ENCODE measurements at regions not wholly inside any gene's neighbourhood (a gene's known extent, or its start where the extent isn't known, plus 50 kb on each side); places are given as distances from the start of the nearest gene placed in this dataset.
A peak's percentile ranks its signal among the peaks of the same experiment; 100 is the strongest.

DNA sequence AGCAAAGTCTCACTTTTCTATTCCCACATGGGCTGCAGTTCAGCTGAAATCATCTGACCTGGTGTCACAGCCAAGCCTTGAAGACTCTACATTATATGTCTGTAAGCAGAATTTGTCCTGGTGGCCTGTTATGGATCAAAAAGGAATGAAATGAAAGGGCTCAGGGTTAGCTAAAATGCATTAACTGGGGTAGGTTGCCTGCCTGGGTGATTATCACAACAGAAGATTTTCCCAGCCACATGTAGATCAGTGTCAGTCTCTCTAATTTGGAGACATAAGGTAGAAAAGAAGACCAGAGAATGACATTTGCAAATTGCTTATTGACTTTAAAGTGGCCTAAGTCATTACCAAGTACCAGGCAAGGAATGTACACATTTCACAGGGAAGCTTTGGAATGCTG lies 289.0 kb downstream of the CAAP1 start (continued):
- TF ChIP-seq GRHL2 (CRISPR knock-in tag; IDR thresholded peaks at IDR 0.05; ENCODE audit: insufficient replicate concordance, severe bottlenecking) (no peak), TEAD1 (CRISPR knock-in tag; IDR thresholded peaks at IDR 0.05) (no peak), JUN (CRISPR knock-in tag; IDR thresholded peaks at IDR 0.05) (no peak), HMGA2 (CRISPR knock-in tag; IDR thresholded peaks at IDR 0.05) (no peak)

- TF ChIP-seq ZNF121 (CRISPR knock-in tag; IDR thresholded peaks at IDR 0.05), result no peak
- no peak for TF ChIP-seq ZNF263 (CRISPR knock-in tag; IDR thresholded peaks at IDR 0.05; ENCODE audit: low read depth)
- TF ChIP-seq, protein P1, sequence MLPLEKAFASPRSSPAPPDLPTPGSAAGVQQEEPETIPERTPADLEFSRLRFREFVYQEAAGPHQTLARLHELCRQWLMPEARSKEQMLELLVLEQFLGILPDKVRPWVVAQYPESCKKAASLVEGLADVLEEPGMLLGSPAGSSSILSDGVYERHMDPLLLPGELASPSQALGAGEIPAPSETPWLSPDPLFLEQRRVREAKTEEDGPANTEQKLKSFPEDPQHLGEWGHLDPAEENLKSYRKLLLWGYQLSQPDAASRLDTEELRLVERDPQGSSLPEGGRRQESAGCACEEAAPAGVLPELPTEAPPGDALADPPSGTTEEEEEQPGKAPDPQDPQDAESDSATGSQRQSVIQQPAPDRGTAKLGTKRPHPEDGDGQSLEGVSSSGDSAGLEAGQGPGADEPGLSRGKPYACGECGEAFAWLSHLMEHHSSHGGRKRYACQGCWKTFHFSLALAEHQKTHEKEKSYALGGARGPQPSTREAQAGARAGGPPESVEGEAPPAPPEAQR (CRISPR knock-in tag; IDR thresholded peaks at IDR 0.05), result no peak
- TF ChIP-seq FOXJ3 (CRISPR knock-in tag; IDR thresholded peaks at IDR 0.05; ENCODE audit: borderline replicate concordance), result no peak
- no peak for TF ChIP-seq JAZF1 (CRISPR knock-in tag; IDR thresholded peaks at IDR 0.05)
- TF ChIP-seq ZNF138 (CRISPR knock-in tag; conservative IDR thresholded peaks at IDR 0.05), result no peak
- no peak for TF ChIP-seq ZNF232 (CRISPR knock-in tag; IDR thresholded peaks at IDR 0.05)
- TF ChIP-seq, protein P2, sequence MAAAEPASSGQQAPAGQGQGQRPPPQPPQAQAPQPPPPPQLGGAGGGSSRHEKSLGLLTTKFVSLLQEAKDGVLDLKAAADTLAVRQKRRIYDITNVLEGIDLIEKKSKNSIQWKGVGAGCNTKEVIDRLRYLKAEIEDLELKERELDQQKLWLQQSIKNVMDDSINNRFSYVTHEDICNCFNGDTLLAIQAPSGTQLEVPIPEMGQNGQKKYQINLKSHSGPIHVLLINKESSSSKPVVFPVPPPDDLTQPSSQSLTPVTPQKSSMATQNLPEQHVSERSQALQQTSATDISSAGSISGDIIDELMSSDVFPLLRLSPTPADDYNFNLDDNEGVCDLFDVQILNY (CRISPR knock-in tag; IDR thresholded peaks at IDR 0.05), result no peak
- no peak for TF ChIP-seq TEAD1 (CRISPR knock-in tag; IDR thresholded peaks at IDR 0.05)
- TF ChIP-seq, protein P3, sequence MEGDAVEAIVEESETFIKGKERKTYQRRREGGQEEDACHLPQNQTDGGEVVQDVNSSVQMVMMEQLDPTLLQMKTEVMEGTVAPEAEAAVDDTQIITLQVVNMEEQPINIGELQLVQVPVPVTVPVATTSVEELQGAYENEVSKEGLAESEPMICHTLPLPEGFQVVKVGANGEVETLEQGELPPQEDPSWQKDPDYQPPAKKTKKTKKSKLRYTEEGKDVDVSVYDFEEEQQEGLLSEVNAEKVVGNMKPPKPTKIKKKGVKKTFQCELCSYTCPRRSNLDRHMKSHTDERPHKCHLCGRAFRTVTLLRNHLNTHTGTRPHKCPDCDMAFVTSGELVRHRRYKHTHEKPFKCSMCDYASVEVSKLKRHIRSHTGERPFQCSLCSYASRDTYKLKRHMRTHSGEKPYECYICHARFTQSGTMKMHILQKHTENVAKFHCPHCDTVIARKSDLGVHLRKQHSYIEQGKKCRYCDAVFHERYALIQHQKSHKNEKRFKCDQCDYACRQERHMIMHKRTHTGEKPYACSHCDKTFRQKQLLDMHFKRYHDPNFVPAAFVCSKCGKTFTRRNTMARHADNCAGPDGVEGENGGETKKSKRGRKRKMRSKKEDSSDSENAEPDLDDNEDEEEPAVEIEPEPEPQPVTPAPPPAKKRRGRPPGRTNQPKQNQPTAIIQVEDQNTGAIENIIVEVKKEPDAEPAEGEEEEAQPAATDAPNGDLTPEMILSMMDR (IDR thresholded peaks at IDR 0.05), result no peak
- TF ChIP-seq CREB1 (CRISPR knock-in tag; IDR thresholded peaks at IDR 0.05), result no peak
- no peak for TF ChIP-seq ATF1 (CRISPR knock-in tag; IDR thresholded peaks at IDR 0.05)
- peaks cover 4% of the 10 kb centered on the region; the same call in 1 of the 2 replicates for H3K27me3 Mint-ChIP-seq (ENCODE audit: low read depth)
- no peak overlapping the region for H3K4me3 Mint-ChIP-seq
- ATAC-seq (no peak), DNase-seq (ENCODE audit: low spot score) (no peak)
- CTCF ChIA-PET, result no interaction called here
- peaks cover 7% of the 10 kb centered on the region for H3K4me1 Mint-ChIP-seq
- POLR2A ChIA-PET, result no interaction called here
- no peak overlapping the region for H3K27ac Mint-ChIP-seq
- H3K9me3 Mint-ChIP-seq, result peaks cover 38% of the 10 kb centered on the region
- H3K36me3 Mint-ChIP-seq, result peaks cover 4% of the 10 kb centered on the region; the same call in 1 of the 2 replicates
Observed at GRCh38 chr9:26597542-26598149, 295.0 kb downstream of the CAAP1 start.

DNA sequence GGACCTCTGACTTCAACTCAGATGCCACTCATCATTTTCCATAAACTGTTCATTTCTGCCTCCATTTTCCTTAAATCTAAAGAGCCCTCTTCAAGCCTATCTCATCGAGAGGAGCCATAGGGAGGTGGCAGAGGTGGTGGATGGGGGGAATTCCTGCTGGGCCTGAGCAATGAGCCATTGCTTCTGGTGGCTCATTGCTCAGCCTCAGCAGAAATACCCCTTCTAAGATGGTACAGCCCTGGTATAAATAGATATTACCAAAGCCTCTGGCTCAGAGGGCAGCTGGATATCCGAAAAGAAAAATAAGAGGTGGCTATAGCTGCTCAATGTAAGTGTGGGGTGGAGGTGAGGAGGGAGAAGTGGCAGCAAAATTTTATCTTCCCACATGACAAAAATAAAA lies 313.5 kb downstream of the CAAP1 start:
- Mint-ChIP-seq H3K4me1 (no peaks in the 10 kb centered on the region), H3K36me3 (no peaks in the 10 kb centered on the region), H3K9me3 (no peaks in the 10 kb centered on the region), H3K27ac (no peak overlapping the region), H3K27me3 (ENCODE audit: low read depth) (no peaks in the 10 kb centered on the region), H3K4me3 (no peak overlapping the region)
- ATAC-seq (peak; percentile 51), DNase-seq (ENCODE audit: low spot score) (peak; percentile 11)
- ChIA-PET POLR2A (no interaction called here), CTCF (no interaction called here)
- TF ChIP-seq SMAD3 (CRISPR knock-in tag; IDR thresholded peaks at IDR 0.05; ENCODE audit: borderline replicate concordance), result no peak
- no peak for TF ChIP-seq ATF1 (CRISPR knock-in tag; IDR thresholded peaks at IDR 0.05)
- no peak for TF ChIP-seq CREM (CRISPR knock-in tag; IDR thresholded peaks at IDR 0.05)
- no peak for TF ChIP-seq OVOL2 (CRISPR knock-in tag; IDR thresholded peaks at IDR 0.05; ENCODE audit: borderline replicate concordance)
- no peak for TF ChIP-seq GRHL2 (CRISPR knock-in tag; IDR thresholded peaks at IDR 0.05; ENCODE audit: insufficient replicate concordance, severe bottlenecking)
- no peak for TF ChIP-seq ZNF121 (CRISPR knock-in tag; IDR thresholded peaks at IDR 0.05)
- TF ChIP-seq, protein P3 (IDR thresholded peaks at IDR 0.05), result no peak
- TF ChIP-seq IRF2 (CRISPR knock-in tag; IDR thresholded peaks at IDR 0.05; ENCODE audit: borderline replicate concordance, low read depth), result no peak
- no peak for TF ChIP-seq TEAD4 (CRISPR knock-in tag; IDR thresholded peaks at IDR 0.05)
